ENCODE measurements at regions not wholly inside any gene's neighbourhood (a gene's known extent, or its start where the extent isn't known, plus 50 kb on each side); places are given as distances from the start of the nearest gene placed in this dataset.
"Not testable (repeated sequence)": the region's sequence is repeated elsewhere in the genome, so short reads cannot be mapped to it uniquely, and the experiment has no call there.

DNA sequence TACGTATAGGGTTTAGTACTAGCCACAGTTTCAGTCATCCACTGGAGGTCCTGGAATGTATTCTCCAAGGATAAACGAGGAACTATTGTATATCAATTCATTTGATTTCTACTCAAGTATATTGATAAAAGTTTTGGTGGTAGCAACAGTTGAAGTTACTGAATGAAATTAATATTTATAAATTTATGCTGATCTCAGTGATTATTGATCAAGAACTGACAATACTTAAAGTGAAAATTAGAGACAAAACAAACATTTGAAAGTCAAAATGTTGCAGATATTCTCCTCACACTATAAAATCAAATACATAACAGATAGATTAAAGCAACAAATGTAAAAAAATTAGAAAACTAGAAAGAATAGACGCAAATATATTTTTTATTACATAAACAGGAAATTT, 150.9 kb upstream of the SLC35G4 start:
- DNase-seq: no peak

DNA sequence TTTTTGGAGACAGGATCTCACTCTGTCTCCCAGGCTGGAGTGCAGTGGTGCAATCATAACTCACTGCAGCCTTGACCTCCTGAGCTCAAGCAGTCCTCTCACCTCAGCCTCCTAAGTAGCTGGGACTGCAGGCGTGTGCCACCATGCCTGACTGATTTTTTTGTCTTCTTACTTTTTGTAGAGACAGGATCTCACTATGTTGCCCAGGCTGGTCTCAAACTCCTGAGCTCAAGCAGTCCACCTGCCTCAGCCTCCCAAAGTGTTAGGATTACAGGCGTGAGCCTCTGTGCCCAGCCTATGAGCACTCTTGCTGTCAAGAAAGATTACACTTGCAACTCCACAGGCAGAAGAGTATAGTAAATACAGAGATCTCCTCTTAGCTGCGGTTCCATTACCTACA, 151.5 kb upstream of the SLC35G4 start:
- not testable (repeated sequence) for DNase-seq

- DNase-seq: no peak
Measured at GRCh38 chr18:11454040-11454439, 155.4 kb upstream of the SLC35G4 start.

- not testable (repeated sequence) for DNase-seq
Measured at GRCh38 chr18:11444169-11444568, 165.2 kb upstream of the SLC35G4 start.

GRCh38 chr18:11437046-11437445, 172.3 kb upstream of the SLC35G4 start:
- DNase-seq: no peak

GRCh38 chr18:11432360-11432811, 177.0 kb upstream of the SLC35G4 start:
- no peak for DNase-seq

- DNase-seq: no peak
Measured at GRCh38 chr18:11429876-11430275, 179.5 kb upstream of the SLC35G4 start.

DNA sequence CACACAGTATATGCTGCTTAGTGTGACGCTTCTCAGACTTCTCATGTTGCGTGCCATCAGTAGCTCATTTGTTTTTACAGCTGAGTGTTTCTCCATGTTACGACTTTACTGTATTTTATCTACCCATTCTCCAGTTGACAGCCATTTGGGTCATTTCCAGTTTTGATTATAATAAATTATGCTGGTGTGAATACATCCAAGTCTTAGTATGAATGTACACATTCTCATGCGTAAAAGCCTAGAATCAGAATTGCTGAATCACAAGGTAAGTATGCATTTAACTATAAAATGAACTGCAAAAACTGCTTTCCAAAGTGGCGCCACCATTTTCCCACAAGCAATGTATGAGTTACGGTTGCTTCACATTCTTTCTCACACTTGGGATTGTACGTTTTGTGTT, 184.2 kb upstream of the SLC35G4 start:
- DNase-seq: no peak

- DNase-seq: no peak
Measured at GRCh38 chr18:11419338-11419737, 190.1 kb upstream of the SLC35G4 start.

- no peak for DNase-seq
Measured at GRCh38 chr18:11412811-11413210, 196.6 kb upstream of the SLC35G4 start.

DNA sequence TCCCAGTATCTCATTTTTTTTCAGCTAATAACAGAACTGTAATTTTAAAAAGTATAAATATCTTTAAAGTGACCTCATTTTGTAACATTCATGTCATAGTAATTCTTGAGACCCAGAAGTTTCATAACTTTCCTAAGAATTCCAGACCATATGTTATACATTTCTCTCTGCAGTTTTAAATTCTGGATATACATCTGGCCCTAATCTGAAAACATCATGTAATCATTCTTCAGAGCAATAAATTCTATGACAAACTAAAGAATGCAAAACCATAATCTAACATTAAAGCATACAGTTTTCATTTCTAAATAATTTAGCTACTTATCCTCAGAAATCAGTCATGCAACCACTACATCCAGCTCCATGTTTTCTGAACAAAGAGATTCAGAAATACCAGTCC, 198.3 kb upstream of the SLC35G4 start:
- DNase-seq: no peak

DNA sequence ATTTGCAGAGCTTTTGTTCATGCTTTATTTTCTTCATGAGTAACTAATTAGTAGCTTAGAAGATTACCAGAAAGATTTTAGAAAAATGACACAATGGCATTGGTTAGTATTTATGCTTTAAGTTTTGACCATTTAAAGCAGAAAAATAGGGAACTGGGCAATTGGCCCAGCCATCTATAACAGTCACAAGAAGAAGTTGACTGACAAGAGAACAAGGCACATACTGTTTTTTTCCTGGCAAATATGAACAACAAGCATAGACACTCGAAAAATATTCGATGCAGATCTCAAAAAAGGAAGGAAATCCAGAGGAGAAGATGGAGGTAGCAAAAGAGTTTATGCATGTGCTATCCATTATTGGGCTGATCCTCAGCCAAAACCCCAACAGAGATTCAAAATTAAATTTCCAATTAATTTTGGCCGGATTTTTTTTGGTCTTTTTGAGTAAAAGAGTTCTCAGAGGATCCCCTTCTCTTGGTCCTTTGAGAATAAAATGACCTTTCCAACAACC, 200.8 kb upstream of the SLC35G4 start:
- no peak for DNase-seq

- no peak for DNase-seq
Measured at GRCh38 chr18:11407940-11408339, 201.5 kb upstream of the SLC35G4 start.

GRCh38 chr18:11405804-11406203, 203.6 kb upstream of the SLC35G4 start:
- DNase-seq: no peak

GRCh38 chr18:11400703-11401102, 208.7 kb upstream of the SLC35G4 start:
- DNase-seq: no peak

DNA sequence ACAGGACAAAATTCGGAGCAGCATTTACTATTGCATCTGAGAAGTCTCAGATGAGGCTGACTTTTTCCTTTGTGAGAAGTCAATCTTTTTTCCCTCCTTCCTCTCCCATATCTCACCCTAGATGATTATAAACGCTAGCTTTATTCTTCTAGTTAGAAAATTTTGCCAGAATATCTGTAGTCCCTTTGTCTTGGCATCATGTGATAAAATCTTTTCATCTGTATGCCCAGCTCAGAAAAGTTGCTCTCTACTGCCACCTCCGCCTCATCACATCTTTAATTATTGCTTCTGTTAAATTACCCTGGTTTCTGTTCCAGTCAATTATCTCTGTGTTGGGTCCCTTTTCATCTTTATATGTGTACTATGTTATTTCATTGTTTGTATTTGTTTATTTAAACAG, 210.8 kb upstream of the SLC35G4 start:
- DNase-seq: no peak

GRCh38 chr18:11392980-11393885, 216.2 kb upstream of the SLC35G4 start:
- no peak for DNase-seq

DNA sequence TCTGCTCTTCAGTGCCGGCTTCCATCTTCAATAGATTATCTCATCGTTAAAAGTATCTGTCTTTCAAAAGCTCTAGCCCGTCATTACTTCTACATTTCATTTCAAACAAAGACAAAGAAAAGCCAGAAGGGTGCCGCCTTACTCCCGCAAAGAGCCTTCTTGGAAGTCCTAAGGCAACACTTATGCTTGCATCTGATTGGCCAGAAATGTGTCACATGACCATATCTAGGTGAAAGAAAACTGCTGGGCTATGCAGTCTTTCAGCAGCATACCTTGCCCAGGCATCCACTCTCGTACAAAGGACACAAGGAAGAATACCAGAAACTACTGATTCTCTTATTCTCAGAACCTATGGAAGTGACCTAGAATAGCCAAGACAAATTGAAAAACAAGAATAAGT, 217.1 kb upstream of the SLC35G4 start:
- DNase-seq: peak; percentile 39

DNA sequence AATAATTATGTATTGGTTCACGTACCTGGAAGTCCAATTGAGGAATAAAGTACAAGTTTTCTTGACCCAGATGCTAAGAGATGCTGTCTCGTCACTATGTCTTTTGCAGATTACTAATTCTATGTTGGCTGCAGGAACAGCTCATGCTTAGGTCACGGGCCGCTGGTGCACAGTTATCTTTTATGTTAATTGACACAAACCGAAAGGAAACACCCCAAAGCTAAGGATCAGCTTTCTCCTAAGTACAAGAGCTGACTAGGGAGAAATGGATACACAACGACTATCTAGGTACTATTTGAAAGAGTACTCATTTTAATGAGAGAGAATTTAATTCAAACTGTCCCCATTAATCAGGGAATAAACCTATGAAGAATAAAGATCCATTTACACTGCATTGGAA, 217.7 kb upstream of the SLC35G4 start:
- DNase-seq: peak; percentile 18

DNA sequence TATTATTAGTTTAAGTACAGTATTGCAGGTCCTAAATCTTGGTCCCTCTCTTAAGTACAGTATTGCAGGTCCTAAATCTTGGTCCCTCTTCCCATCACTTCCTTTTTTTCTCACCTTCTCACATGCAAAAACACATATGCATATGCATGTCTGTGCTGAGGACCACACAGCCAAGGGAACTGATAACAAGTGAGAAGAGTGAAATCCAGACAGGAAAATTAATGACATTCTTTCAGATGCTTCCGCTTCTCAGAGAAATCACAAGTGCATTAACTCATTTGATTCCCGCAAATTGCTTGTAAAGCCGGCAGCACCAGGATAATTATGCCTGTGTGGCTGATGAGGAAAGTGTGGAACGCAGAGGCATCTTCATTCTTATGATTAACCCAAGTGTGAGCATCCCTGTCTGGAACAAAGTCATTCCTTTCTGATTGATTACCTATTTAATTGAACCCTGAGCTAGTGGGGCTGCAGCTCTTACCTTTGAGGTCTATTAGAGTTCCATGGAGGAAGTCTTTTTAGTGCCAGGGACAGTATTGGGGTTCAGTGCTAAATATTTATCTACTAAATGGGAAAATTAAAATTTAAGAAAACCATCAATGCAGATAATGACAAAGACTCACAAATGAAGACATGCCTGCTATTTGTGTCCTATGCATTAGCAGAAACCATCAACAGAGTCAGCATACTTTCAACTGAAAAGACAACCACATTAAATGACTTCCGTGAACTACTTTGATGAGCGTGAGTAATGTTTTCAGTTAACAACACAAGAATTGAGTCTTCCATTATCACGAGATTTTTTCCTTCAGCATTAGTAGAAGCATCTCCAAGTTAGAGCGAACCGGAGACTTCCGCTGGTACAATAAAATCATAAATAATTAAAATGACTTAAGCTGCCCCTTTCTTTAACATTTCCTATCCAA, 220.4 kb upstream of the SLC35G4 start:
- no peak for DNase-seq

DNA sequence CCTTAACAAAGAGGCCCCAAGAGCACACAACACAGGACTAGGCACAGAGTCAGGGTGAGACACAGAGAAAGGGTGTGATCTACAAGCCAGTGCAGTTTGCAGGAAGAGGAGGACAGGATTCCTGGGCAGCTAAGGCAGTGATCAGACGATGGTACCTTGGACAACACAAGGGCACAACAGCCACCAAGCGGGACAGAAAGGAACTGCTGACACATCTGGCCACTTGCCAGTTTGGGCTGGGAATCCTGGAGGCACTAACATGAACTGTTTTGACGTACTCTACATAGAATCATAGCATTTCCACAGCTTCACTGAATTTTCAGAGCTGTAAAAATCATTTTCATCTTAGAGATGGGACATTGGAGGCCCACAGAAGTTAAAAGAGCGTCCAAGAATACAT, 221.5 kb upstream of the SLC35G4 start:
- DNase-seq: no peak

GRCh38 chr18:11383381-11383780, 226.0 kb upstream of the SLC35G4 start:
- no peak for DNase-seq

DNA sequence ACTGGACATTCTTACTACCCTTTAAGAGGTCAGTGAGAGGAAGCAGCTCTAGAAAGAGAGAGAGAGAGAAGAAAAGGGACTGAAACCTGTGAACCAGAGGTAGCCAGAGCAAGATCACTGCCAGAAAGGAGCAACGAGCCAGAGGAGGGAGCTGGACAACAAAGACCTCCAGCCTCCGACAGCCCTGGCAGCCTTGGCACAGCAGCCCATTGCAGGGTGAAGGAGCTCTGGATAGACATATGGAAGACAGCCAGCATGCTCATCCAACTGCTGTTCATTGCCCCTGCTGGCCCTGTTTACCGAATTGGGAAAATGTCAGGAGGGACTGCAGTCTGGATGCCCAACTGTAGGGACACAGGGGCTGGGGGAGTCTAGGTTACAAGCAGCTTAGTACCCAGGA, 228.4 kb upstream of the SLC35G4 start:
- no peak for DNase-seq

- DNase-seq: no peak
Measured at GRCh38 chr18:11379660-11380059, 229.7 kb upstream of the SLC35G4 start.

Data from NCI-H1105 treated with DMSO at 0.1 percent for 48 hours (cell line).